Activated B cell treated with CpG ODN at 0.5 μM for 24 hours (primary cell): ENCODE measurements at regions not wholly inside any gene's neighbourhood (a gene's known extent, or its start where the extent isn't known, plus 50 kb on each side); places are given as distances from the start of the nearest gene placed in this dataset.
A peak's percentile ranks its signal among the peaks of the same experiment; 100 is the strongest.
"Not testable (repeated sequence)": the region's sequence is repeated elsewhere in the genome, so short reads cannot be mapped to it uniquely, and the experiment has no call there.

ENCODE experiments used
- ATAC-seq: fragments of 200-7000 bp; cut with Tn5 transposase; one replicate; pipeline ENCODE4 v1.10.0; 2021; ENCODE audit warnings: low read depth, mild to moderate bottlenecking, moderate library complexity
- CTCF ChIA-PET: fragments of 350-600 bp; sonication (Branson Sonifier 250); formaldehyde crosslinking; loops from one replicate; lab custom pipeline; 2021; ENCODE audit warnings: antibody characterized with exemption; lab: Charles Lee
- POLR2A ChIA-PET: fragments of 350-600 bp; sonication (Branson Sonifier 250); formaldehyde crosslinking; loops from one replicate; lab custom pipeline; 2021; ENCODE audit warnings: antibody characterized with exemption; lab: Charles Lee
- DNase-seq: peaks from one replicate; pipeline ENCODE4 v3.0.0; 2022
- H3K27ac Mint-ChIP-seq: one replicate; pipeline ENCODE4 v1.8.0; 2020; ENCODE audit warnings: mixed read lengths
- H3K27me3 Mint-ChIP-seq: one replicate; pipeline ENCODE4 v1.8.0; 2021; ENCODE audit warnings: mixed read lengths
- H3K36me3 Mint-ChIP-seq: one replicate; pipeline ENCODE4 v1.8.0; 2021; ENCODE audit warnings: low read depth, mixed read lengths
- H3K4me1 Mint-ChIP-seq: one replicate; pipeline ENCODE4 v1.8.0; 2021; ENCODE audit warnings: mixed read lengths
- H3K4me3 Mint-ChIP-seq: one replicate; pipeline ENCODE4 v1.8.0; 2020; ENCODE audit warnings: mild to moderate bottlenecking, mixed read lengths
- H3K9me3 Mint-ChIP-seq: one replicate; pipeline ENCODE4 v1.8.0; 2020; ENCODE audit warnings: mixed read lengths
- CTCF ChIP-seq: fragments of 200-600 bp; IDR thresholded peaks from one replicate; pipeline ENCODE4 v1.8.0; 2022; ENCODE audit warnings: antibody characterized with exemption, mild to moderate bottlenecking
- intact Hi-C: fragments of 100-400 bp; cut with micrococcal nuclease; formaldehyde crosslinking; loops from one replicate; pipeline ENCODE4 v1.15.1; 2024

- DNase-seq (no peak), ATAC-seq (no peak)
- intact Hi-C loops = no loop called here
- ChIA-PET CTCF (no interaction called here), POLR2A (no interaction called here)
- H3K4me3 Mint-ChIP-seq = no peak overlapping the region
- H3K9me3 Mint-ChIP-seq = peaks cover 2% of the 10 kb centered on the region
- TF ChIP-seq CTCF = no peak
- no peaks in the 10 kb centered on the region for H3K36me3 Mint-ChIP-seq
- no peaks in the 10 kb centered on the region for H3K4me1 Mint-ChIP-seq
- H3K27me3 Mint-ChIP-seq = no peaks in the 10 kb centered on the region
- H3K27ac Mint-ChIP-seq = no peak overlapping the region
Observed at GRCh38 chrX:63281465-63281864, 69.7 kb downstream of the SPIN4 start.

GRCh38 chrX:63277394-63277793 is 73.7 kb downstream of the SPIN4 start:
- DNase-seq, H3K36me3 Mint-ChIP-seq, CTCF ChIA-PET, H3K27ac Mint-ChIP-seq, ATAC-seq, H3K9me3 Mint-ChIP-seq, POLR2A ChIA-PET, H3K4me3 Mint-ChIP-seq, H3K27me3 Mint-ChIP-seq, H3K4me1 Mint-ChIP-seq, intact Hi-C loops: not testable (repeated sequence)

DNA sequence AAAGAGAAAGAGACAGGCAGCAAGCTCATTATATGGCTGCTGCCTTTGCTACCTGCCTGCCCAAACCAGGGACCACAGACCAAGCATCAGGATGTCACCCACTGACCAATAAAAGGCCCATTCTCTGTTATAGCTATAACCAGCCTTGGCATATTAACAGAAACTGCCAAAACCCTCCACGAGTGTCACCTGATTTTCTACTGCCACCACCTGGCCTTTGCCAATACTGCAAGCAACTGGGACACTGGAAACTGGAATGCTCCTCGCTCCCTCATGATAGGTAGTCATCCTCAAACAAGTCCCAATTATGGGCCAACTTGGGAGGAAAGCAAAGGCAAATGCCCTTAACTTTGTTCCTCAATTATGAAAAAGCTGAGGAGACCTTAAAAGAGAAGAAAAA is 76.0 kb downstream of the SPIN4 start:
- no peaks in the 10 kb centered on the region for H3K36me3 Mint-ChIP-seq
- intact Hi-C loops = no loop called here
- no peak overlapping the region for H3K27ac Mint-ChIP-seq
- no peaks in the 10 kb centered on the region for H3K4me1 Mint-ChIP-seq
- no peaks in the 10 kb centered on the region for H3K27me3 Mint-ChIP-seq
- no peaks in the 10 kb centered on the region for H3K9me3 Mint-ChIP-seq
- CTCF ChIA-PET = no interaction called here
- DNase-seq (no peak), ATAC-seq (no peak)
- no peak for TF ChIP-seq CTCF
- POLR2A ChIA-PET = no interaction called here
- no peak overlapping the region for H3K4me3 Mint-ChIP-seq

GRCh38 chrX:63270873-63271272 is 80.3 kb downstream of the SPIN4 start:
- no peak overlapping the region for H3K4me3 Mint-ChIP-seq

DNA sequence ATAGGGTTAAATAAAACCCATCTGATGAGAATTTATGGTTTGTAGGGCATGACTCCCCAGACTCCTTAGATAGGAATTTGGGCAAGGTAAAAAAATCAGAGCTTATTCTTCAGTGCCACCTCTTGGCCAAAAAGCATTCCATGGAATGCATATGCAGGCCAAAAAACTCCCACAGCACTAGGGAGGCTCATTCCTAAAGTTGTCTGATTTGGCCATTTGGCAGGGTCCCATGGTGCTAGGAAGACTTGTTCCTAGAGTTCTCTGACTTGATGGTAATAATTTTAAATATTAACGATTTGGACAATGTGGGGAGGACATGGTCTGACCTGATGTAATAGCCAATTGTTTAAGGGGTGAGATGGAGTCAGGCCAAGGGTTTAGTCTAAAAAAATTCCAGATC is 93.0 kb downstream of the SPIN4 start:
- DNase-seq = no peak
- POLR2A ChIA-PET = no interaction called here
- Mint-ChIP-seq H3K9me3 (no peaks in the 10 kb centered on the region), H3K27ac (no peak overlapping the region), H3K4me1 (no peaks in the 10 kb centered on the region), H3K27me3 (no peaks in the 10 kb centered on the region), H3K36me3 (no peaks in the 10 kb centered on the region), H3K4me3 (no peak overlapping the region)
- ATAC-seq = no peak
- CTCF ChIA-PET = no interaction called here
- intact Hi-C loops = no loop called here
- TF ChIP-seq CTCF = no peak

More at GRCh38 chrX:63270873-63271272, 80.3 kb downstream of the SPIN4 start:
- no peak for TF ChIP-seq CTCF
- Mint-ChIP-seq H3K27me3 (no peaks in the 10 kb centered on the region), H3K4me1 (no peaks in the 10 kb centered on the region), H3K27ac (no peak overlapping the region), H3K9me3 (no peaks in the 10 kb centered on the region), H3K36me3 (no peaks in the 10 kb centered on the region)
- DNase-seq (no peak), ATAC-seq (no peak)
- ChIA-PET CTCF (no interaction called here), POLR2A (no interaction called here)
- intact Hi-C loops = no loop called here

GRCh38 chrX:63250253-63250868 is 100.8 kb downstream of the SPIN4 start:
- Mint-ChIP-seq H3K9me3 (no peaks in the 10 kb centered on the region), H3K27me3 (peaks cover 2% of the 10 kb centered on the region), H3K36me3 (no peaks in the 10 kb centered on the region), H3K27ac (no peak overlapping the region), H3K4me3 (no peak overlapping the region), H3K4me1 (no peaks in the 10 kb centered on the region)
- ATAC-seq (peak; percentile 83), DNase-seq (no peak)
- intact Hi-C loops = no loop called here
- POLR2A ChIA-PET = no interaction called here
- TF ChIP-seq CTCF = no peak
- CTCF ChIA-PET = interaction anchor here (0.7 to 1.5 kb wide), 4 partner anchors 10 to 512 kb away, joined by 3 to 5 read pairs (median 4); no protein-coding TSS in a partner anchor

GRCh38 chrX:63242689-63243088 is 108.4 kb downstream of the SPIN4 start:
- DNase-seq, H3K9me3 Mint-ChIP-seq, ATAC-seq, H3K27me3 Mint-ChIP-seq, intact Hi-C loops, H3K27ac Mint-ChIP-seq, H3K4me3 Mint-ChIP-seq, H3K36me3 Mint-ChIP-seq, CTCF ChIA-PET, POLR2A ChIA-PET, H3K4me1 Mint-ChIP-seq: not testable (repeated sequence)

- CTCF ChIA-PET, H3K4me3 Mint-ChIP-seq, H3K27me3 Mint-ChIP-seq, H3K4me1 Mint-ChIP-seq, H3K36me3 Mint-ChIP-seq, POLR2A ChIA-PET, H3K27ac Mint-ChIP-seq, intact Hi-C loops, ATAC-seq, H3K9me3 Mint-ChIP-seq, DNase-seq: not testable (repeated sequence)
Observed at GRCh38 chrX:63235963-63236362, 115.2 kb downstream of the SPIN4 start.
